GM20431 (cell line): ENCODE measurements at regions not wholly inside any gene's neighbourhood (a gene's known extent, or its start where the extent isn't known, plus 50 kb on each side); places are given as distances from the start of the nearest gene placed in this dataset.
"Not testable (repeated sequence)": the region's sequence is repeated elsewhere in the genome, so short reads cannot be mapped to it uniquely, and the experiment has no call there.

Source experiments
- in situ Hi-C: fragments of 300-500 bp; cut with MseI, MboI; formaldehyde crosslinking; loops from one replicate; pipeline ENCODE4 v1.15.0; 2020; ENCODE audit warnings: low sequenced_read_pairs; ENCODE audit not compliant: unreplicated experiment

- in situ Hi-C loops: no loop called here
Measured at GRCh38 chr4:66964467-66964866, 580.8 kb downstream of the CENPC start.

GRCh38 chr4:66963084-66963483 lies 582.2 kb downstream of the CENPC start:
- in situ Hi-C loops: no loop called here

GRCh38 chr4:66959207-66959606 lies 586.1 kb downstream of the CENPC start:
- in situ Hi-C loops: no loop called here

- in situ Hi-C loops: no loop called here
Measured at GRCh38 chr4:66956852-66957251, 588.5 kb downstream of the CENPC start.

GRCh38 chr4:66956426-66956825 lies 588.9 kb downstream of the CENPC start:
- in situ Hi-C loops: no loop called here

- in situ Hi-C loops: no loop called here
Measured at GRCh38 chr4:66955784-66956183, 589.5 kb downstream of the CENPC start.

- in situ Hi-C loops: no loop called here
Measured at GRCh38 chr4:66949419-66949818, 595.9 kb downstream of the CENPC start.

- in situ Hi-C loops: no loop called here
Measured at GRCh38 chr4:66946761-66947160, 598.5 kb downstream of the CENPC start.

- in situ Hi-C loops: no loop called here
Measured at GRCh38 chr4:66943112-66943511, 602.2 kb downstream of the CENPC start.

GRCh38 chr4:66931981-66932380 lies 613.3 kb downstream of the CENPC start:
- in situ Hi-C loops: not testable (repeated sequence)

GRCh38 chr4:66930206-66930605 lies 615.1 kb downstream of the CENPC start:
- in situ Hi-C loops: no loop called here

GRCh38 chr4:66929748-66930147 lies 615.6 kb downstream of the CENPC start:
- in situ Hi-C loops: no loop called here

GRCh38 chr4:66928881-66929280 lies 616.4 kb downstream of the CENPC start:
- in situ Hi-C loops: not testable (repeated sequence)

- in situ Hi-C loops: no loop called here
Measured at GRCh38 chr4:66927937-66928336, 617.4 kb downstream of the CENPC start.

GRCh38 chr4:66926687-66927086 lies 618.6 kb downstream of the CENPC start:
- in situ Hi-C loops: no loop called here

- in situ Hi-C loops: no loop called here
Measured at GRCh38 chr4:66923081-66923865, 622.0 kb downstream of the CENPC start.

GRCh38 chr4:66921433-66921832 lies 623.9 kb downstream of the CENPC start:
- in situ Hi-C loops: no loop called here

GRCh38 chr4:66920514-66920913 lies 624.8 kb downstream of the CENPC start:
- in situ Hi-C loops: no loop called here

- in situ Hi-C loops: no loop called here
Measured at GRCh38 chr4:66911880-66912279, 633.4 kb downstream of the CENPC start.

- in situ Hi-C loops: no loop called here
Measured at GRCh38 chr4:66906314-66906713, 639.0 kb downstream of the CENPC start.

- in situ Hi-C loops: no loop called here
Measured at GRCh38 chr4:66899422-66900065, 645.8 kb downstream of the CENPC start.

- in situ Hi-C loops: no loop called here
Measured at GRCh38 chr4:66893807-66894206, 651.5 kb downstream of the CENPC start.
